ENCODE measurements at regions not wholly inside any gene's neighbourhood (a gene's known extent, or its start where the extent isn't known, plus 50 kb on each side); places are given as distances from the start of the nearest gene placed in this dataset.

DNA sequence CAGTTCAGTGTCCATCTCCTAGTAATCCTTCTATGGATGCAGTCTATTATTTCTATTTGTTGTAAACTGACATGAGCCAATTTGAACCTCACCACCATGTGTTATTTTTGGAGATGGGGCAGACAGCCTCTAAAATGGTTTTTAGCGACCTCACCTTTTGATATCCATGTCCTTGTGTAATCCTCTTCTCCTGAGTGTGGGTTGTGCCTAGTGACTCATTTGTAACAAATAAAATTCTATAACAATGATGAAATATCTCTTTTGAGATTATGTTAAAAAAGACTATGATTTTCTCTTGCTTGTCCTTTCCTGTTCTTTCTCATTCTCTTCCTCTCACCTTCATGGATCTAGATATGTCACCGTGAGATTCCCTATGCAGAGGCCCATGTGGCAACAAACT lies 554.6 kb upstream of the ANO3 start:
- H3K36me3 Mint-ChIP-seq, result no peaks in the 10 kb centered on the region
- TF ChIP-seq, protein P1, sequence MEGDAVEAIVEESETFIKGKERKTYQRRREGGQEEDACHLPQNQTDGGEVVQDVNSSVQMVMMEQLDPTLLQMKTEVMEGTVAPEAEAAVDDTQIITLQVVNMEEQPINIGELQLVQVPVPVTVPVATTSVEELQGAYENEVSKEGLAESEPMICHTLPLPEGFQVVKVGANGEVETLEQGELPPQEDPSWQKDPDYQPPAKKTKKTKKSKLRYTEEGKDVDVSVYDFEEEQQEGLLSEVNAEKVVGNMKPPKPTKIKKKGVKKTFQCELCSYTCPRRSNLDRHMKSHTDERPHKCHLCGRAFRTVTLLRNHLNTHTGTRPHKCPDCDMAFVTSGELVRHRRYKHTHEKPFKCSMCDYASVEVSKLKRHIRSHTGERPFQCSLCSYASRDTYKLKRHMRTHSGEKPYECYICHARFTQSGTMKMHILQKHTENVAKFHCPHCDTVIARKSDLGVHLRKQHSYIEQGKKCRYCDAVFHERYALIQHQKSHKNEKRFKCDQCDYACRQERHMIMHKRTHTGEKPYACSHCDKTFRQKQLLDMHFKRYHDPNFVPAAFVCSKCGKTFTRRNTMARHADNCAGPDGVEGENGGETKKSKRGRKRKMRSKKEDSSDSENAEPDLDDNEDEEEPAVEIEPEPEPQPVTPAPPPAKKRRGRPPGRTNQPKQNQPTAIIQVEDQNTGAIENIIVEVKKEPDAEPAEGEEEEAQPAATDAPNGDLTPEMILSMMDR (IDR thresholded peaks at IDR 0.05; ENCODE audit: unreplicated experiment), result no peak
- H3K27me3 Mint-ChIP-seq (ENCODE audit: low read depth), result peaks cover 2% of the 10 kb centered on the region
- H3K9me3 Mint-ChIP-seq, result peaks cover 5% of the 10 kb centered on the region
- no peak overlapping the region for H3K4me3 Mint-ChIP-seq
- DNase-seq (ENCODE audit: low spot score in 2 of 2, unreplicated experiment in 2 of 2), result no peak
- no peak overlapping the region for H3K27ac Mint-ChIP-seq
- H3K4me1 Mint-ChIP-seq, result peaks cover 10% of the 10 kb centered on the region

DNA sequence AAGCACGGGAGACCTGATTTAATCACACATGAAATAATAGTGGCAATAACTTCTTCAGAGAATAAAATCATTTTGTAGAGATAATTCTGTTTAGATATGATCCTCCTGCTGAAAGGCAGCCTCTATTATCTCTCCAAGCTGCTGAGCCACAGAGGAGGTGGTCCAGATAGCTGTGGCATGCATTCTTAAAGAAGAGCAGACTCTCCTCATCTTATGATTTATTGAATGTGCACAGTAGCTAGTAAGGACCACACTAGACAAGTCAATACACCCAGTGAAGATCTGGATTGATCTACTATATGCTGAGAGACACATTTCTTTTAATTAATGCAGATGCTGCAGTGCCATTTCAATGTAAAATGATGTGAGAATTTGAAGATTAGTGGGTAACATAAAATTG lies 552.9 kb upstream of the ANO3 start:
- peaks cover 2% of the 10 kb centered on the region for H3K27me3 Mint-ChIP-seq (ENCODE audit: low read depth)
- peaks cover 3% of the 10 kb centered on the region for H3K36me3 Mint-ChIP-seq
- H3K9me3 Mint-ChIP-seq, result peaks cover 22% of the 10 kb centered on the region
- peaks cover 10% of the 10 kb centered on the region for H3K4me1 Mint-ChIP-seq
- no peak for DNase-seq (ENCODE audit: low spot score in 2 of 2, unreplicated experiment in 2 of 2)
- TF ChIP-seq, protein P1 (IDR thresholded peaks at IDR 0.05; ENCODE audit: unreplicated experiment), result no peak
- H3K4me3 Mint-ChIP-seq, result no peak overlapping the region
- no peak overlapping the region for H3K27ac Mint-ChIP-seq

DNA sequence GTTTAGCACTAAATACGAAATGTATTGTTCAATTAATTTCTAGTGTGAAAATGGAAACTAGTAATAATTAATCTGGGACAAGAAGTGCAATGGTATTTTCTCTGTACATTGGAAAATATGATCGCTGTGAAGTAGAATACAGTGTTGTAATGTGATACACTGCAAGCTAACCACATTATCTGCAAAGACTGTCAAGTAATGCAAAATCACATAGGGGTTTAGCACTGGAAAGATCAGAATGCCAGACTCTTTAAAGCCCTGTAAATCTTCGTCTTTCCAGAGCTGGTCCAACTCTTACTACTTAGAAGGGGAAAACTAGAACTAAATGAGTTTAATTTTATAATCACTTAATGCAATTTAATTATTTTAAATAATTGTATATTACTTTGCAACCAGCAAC lies 544.5 kb upstream of the ANO3 start:
- no peak for DNase-seq (ENCODE audit: low spot score in 2 of 2, unreplicated experiment in 2 of 2)
- Mint-ChIP-seq H3K36me3 (peaks cover 3% of the 10 kb centered on the region), H3K9me3 (peaks cover 22% of the 10 kb centered on the region), H3K27ac (no peak overlapping the region), H3K27me3 (ENCODE audit: low read depth) (peaks cover 3% of the 10 kb centered on the region), H3K4me1 (peaks cover 12% of the 10 kb centered on the region), H3K4me3 (no peak overlapping the region)
- TF ChIP-seq, protein P1 (IDR thresholded peaks at IDR 0.05; ENCODE audit: unreplicated experiment), result no peak

DNA sequence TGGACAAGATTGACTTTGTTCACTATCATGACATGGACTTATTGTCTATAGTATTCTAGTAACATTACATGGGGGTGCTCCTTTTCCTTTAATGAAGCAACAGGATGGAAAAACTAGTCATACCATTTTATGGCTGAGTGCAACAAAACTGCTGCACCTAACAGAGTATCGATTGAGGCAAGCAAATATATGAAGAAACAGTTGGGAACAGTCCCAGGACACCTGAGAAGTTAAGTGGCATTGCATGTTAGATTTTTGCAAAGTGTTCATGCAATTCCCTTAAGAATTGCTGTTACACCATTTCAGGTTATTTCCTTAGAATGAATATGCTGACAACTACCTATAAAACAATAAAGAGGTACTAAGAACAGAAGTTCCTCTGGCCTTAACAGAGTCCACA lies 541.5 kb upstream of the ANO3 start:
- H3K27ac Mint-ChIP-seq, result no peak overlapping the region
- H3K4me1 Mint-ChIP-seq, result peaks cover 12% of the 10 kb centered on the region
- H3K27me3 Mint-ChIP-seq (ENCODE audit: low read depth), result no peaks in the 10 kb centered on the region

DNA sequence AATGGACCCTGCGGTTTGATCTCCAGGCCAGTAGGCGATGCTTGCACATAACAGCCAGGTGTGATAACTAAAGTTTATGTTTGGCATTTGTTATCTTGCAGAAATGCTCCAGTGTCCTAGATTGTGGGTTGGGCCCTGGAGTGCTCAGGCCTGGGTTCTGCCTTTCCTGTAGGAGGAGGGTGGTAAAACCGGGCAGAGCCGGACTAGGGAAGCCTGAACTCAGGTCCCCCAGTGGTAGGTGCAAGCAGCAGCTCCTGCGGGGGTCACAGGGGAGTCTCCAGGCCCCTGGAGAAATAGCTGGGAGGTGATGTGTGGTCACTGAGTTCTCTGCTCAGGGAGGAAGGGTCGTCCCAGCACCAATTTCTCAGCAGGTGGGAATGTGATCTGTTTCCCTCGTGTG lies 538.3 kb upstream of the ANO3 start:
- H3K36me3 Mint-ChIP-seq, result no peaks in the 10 kb centered on the region
- no peaks in the 10 kb centered on the region for H3K27me3 Mint-ChIP-seq (ENCODE audit: low read depth)
- H3K27ac Mint-ChIP-seq, result no peak overlapping the region
- H3K9me3 Mint-ChIP-seq, result no peaks in the 10 kb centered on the region
- no peak for DNase-seq (ENCODE audit: low spot score in 2 of 2, unreplicated experiment in 2 of 2)
- H3K4me3 Mint-ChIP-seq, result no peak overlapping the region
- TF ChIP-seq, protein P1 (IDR thresholded peaks at IDR 0.05; ENCODE audit: unreplicated experiment), result no peak
- H3K4me1 Mint-ChIP-seq, result peaks cover 15% of the 10 kb centered on the region

More for the DNA sequence above, 541.5 kb upstream of the ANO3 start:
- Mint-ChIP-seq H3K9me3 (no peaks in the 10 kb centered on the region), H3K36me3 (no peaks in the 10 kb centered on the region), H3K4me3 (no peak overlapping the region)
- TF ChIP-seq, protein P1 (IDR thresholded peaks at IDR 0.05; ENCODE audit: unreplicated experiment), result no peak
- no peak for DNase-seq (ENCODE audit: low spot score in 2 of 2, unreplicated experiment in 2 of 2)

DNA sequence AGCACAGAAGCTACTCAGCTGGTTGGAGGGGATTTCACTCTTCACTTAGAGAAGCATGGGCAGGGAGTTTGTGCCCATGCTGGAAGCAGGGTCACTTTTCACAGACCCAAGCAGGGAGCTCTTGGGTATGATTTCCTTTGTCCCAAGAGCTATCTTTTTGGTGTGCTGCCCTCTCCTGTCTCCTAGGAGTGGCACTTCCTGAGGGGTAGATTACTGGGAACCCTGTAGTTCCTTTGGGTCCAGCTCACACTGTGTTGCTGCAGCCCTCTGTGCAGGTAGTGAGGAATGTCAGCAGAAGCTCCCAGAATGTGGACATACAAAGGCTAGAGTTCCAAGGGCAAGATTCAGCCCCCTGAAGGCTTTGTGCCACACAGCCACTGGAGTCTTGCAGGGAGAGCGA lies 537.1 kb upstream of the ANO3 start:
- H3K4me1 Mint-ChIP-seq, result peaks cover 16% of the 10 kb centered on the region
- no peaks in the 10 kb centered on the region for H3K36me3 Mint-ChIP-seq
- H3K9me3 Mint-ChIP-seq, result no peaks in the 10 kb centered on the region
- TF ChIP-seq, protein P1 (IDR thresholded peaks at IDR 0.05; ENCODE audit: unreplicated experiment), result no peak
- H3K27me3 Mint-ChIP-seq (ENCODE audit: low read depth), result no peaks in the 10 kb centered on the region
- no peak for DNase-seq (ENCODE audit: low spot score in 2 of 2, unreplicated experiment in 2 of 2)
- H3K4me3 Mint-ChIP-seq, result no peak overlapping the region
- no peak overlapping the region for H3K27ac Mint-ChIP-seq
